ENCODE measurements at regions not wholly inside any gene's neighbourhood (a gene's known extent, or its start where the extent isn't known, plus 50 kb on each side); places are given as distances from the start of the nearest gene placed in this dataset.

- DNase-seq, result no peak
Observed at GRCh38 chr6:167758309-167759023, 68.2 kb upstream of the AFDN start.

DNA sequence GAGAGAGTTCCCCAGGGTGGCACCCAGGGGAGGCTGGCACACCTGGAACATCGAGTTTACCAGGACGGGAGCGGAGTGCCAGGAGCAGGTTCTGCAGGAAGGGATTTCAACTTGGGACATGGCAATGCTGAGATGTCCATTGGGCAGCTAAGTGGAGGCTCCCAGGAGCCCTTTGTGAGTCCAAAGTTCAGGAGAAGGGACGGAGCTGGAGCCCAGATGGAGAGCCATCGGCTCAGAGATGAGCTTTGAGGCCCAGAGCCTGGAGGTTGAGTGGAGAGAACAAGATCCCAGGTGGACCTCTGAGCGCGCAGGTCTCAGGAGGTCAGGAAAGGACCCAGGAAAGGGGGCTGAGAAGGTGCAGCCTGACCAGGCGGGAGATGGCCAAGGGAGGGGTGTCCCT, 67.5 kb upstream of the AFDN start:
- DNase-seq, result no peak

DNA sequence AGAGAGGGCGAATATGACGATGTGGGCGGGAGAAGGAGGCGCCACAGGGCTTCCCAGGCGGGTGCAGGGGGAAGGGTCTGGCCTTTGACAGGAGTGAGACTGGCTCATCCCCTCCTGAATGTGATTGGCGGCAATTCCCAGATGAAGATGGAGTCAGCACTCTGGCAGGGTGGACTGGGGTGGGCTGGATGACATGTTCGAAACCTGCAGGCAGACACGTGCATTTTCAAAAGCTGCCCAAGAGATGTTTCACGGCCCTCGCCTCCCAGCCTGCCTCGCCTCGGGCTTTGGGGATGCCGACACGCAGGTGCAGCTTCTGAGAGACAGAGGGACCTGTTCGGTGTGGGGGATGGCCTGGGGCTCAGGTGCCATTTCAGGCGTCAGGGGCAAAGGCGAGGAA, 66.8 kb upstream of the AFDN start:
- DNase-seq, result no peak

DNA sequence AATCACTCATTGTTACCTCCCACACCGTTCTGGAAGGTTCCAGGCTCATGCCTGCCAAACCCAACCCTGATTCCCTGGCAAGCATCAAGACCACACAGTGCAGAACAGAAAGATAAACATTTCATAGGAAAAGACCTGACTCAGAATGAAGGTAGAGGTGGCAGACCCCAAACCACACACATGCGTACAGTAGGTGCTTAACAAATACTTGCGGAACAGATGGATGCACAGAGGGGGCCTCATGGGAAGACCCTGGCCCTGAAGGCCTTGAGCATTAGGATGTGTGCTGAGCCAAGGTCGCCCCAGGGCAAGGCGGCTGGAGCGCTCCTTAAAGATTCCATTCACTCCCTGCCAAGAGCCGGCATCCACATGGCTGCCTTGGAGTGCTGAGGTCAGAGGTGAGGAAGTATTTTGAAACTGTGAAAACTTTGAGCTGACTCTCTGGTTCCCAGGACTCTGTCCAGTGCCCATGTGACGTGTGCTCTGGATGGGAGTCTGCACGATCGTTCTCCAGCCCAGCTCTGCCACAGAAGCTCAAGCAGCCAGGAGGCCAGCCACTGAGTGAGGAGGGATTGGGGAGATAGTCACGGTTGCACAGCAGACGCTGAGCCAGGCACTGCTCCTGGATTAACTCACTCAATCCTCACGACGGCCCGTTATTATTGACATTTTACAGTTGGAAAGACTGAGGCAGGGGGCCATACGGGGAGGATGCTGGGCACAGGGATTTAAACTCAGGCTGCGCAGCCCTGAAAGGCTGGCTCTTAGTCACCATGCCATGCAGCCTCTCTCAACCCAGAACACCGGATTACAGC, 65.5 kb upstream of the AFDN start:
- no peak for DNase-seq

GRCh38 chr6:167761794-167762258, 64.9 kb upstream of the AFDN start:
- no peak for DNase-seq

DNA sequence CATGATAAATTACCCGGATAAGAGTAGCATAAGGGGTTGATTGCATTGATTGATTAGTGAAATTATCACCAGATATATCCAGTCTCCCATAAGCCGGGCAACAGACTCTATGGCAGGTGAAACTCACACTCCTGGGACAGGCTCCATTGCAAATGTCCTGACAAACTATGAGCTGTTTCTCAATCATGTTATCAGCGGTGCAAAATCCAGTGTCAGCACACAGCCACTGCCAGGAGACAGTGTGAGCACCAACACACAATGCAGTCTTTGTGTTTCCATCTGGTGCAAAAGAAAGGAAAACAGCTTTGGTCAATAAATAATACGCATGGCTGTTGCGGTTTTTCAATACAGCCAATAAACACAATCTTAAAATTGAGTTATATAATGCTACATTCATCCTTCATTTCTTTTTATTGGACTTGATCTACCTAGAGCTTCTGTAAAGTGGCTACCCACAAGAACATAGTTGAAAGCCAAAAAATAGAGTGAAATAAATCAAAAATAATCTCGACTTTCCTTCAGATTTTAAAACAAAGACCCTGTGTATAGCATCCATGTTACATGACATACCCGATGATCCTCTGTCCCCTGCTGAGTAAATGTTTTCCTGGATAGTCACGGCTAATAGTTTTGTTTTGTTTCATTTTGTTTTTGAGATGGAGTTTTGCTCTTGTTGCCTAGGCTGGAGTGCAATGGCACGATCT, 64.3 kb upstream of the AFDN start:
- no peak for DNase-seq

DNA sequence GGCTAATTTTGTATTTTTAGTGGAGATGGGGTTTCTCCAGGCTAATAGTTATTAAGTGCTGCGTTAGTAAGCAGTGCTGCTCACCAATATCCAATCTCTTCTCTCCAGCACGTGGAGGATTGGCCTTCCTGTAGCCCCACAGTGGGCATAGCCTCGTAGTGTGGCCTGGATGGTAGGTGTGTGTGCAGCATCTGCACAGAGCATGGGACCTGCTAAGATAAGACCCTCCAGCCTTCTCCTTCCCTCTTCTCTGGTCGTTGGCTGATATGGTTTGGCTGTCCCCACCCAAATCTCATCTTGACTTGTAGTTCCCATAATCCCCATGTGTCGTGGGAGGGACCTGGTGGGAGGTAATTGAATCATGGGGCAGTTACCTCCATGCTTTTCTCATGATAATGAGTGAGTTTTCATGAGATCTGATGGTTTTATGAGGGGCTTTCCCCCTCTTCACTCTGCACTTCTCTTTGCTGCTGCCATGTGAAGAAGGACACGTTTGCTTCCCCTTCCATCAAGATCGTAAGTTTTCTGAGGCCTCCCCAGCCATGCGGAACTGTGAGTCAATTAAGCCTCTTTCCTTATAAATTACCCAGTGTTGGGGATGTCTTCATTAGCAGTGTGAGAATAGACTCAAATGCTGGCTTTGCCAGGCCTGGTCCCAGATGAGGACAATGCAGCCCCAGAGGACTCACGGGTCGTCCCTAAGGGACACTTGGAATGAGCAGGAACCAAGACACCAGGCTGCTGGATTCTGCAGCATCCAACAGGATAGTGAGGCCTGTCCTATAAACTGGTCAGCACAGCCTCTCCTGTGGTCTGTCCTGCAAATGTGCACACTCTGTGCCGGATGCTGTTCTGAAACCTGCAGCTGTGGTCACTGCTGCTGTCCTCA, 63.4 kb upstream of the AFDN start:
- DNase-seq, result no peak

DNA sequence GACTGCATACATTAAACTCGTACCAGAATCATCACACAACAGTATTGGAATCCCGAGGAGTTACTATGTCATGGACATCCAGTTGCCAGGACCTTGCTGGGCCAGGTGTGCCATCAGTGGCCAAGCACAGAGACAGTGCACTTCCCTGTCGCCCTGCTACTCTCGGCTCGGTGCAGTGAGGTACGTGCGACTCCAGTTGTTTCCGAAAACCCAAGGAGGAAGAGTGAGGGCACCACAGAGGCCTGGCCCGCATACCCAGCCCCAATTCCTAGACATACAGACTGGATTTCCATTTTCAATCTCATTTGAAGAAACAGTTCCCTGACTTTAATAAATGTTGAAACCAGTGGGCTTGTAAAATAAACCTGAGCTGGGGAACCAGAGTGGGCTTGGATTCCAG, 62.5 kb upstream of the AFDN start:
- DNase-seq, result no peak

DNA sequence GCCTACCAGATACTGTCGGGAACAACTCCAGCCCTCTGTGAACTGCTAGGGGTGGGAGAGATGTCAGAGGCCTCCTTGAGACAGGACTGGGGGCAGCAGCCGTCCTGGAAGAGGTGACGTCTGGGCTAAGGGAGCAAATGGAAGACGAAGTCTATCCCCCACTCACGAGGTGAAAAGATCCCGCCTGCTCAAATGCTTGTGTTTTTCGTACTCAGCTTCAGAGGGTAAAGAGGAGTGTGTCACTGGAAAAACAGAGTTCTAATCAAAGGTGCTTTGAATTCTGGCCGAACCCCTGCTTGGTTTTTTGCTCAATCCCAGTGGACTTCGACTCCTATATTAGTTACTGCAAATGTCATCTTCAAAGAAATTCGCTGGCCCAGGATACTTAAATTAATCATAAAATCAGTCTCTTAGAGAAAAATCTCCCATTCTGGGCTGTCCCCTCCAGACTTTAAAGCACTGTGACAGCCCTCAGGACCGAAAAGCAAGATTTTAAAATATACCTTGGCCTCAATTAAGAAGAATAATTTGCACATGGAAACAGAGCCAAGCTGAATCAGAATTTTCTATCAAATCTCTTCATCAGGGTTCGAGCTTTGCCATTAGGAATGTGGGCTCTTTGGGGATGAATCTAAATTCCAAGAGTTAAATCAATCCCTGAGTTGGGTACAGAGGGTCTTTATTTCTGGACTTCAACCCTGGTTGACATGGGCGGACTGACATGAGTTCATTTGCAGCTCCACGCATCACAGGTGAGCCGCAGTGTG, 61.8 kb upstream of the AFDN start:
- no peak for DNase-seq

DNA sequence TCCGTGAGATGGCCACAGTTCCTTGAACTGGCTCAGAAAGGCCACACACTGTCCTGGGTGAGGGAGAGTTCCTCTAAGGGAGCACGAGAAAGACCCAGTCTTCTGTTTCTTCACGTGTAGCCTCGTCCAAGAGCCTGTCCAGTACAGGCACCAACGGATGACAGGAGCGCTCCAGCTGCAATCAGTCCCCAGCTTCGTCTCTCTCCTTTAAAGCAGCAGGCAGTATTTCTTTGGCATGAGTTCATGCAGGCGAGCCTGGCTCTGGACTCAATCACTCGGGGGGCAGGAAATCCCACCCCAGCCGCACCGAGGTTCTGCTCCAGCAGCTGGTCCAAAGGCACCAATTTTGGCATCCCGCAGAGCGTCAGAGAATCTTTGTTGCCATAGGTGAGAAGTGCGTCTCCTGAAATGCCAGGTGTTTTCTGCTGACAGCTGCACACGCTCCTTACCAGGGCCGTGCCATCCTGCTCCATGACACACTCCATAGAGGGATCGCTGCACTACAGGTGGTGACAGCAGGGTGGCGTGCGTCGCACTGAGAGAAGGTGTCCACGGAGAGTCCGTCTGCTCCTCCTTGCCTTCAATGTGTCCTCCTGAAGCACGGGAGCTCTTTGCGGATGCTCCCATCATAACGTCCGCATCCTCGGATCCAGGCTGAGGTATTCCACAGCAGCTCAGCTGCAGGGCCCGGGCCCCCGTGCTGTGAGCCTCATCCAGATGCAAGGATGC, 59.6 kb upstream of the AFDN start:
- no peak for DNase-seq

DNA sequence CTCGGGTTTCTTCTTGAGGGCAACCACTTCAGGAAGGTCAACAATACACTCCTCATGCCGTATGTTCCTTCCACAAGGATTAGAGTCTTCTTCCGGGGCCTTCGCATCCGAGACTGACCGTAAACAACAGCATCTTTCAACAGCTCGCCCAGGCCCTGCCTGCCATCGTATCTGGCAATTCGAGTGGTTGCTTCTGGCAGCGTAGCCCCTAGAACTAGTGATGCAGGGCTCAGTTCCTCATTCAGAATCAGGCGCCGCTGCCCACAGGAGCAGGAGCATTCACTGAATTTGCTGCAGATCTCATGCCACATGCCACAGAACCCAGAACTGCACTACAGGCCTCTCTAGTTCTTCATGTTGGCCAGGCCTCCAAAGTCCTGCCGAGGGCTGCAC, 59.0 kb upstream of the AFDN start:
- DNase-seq, result no peak

- no peak for DNase-seq
Observed at GRCh38 chr6:167768471-167769215, 58.1 kb upstream of the AFDN start.

DNA sequence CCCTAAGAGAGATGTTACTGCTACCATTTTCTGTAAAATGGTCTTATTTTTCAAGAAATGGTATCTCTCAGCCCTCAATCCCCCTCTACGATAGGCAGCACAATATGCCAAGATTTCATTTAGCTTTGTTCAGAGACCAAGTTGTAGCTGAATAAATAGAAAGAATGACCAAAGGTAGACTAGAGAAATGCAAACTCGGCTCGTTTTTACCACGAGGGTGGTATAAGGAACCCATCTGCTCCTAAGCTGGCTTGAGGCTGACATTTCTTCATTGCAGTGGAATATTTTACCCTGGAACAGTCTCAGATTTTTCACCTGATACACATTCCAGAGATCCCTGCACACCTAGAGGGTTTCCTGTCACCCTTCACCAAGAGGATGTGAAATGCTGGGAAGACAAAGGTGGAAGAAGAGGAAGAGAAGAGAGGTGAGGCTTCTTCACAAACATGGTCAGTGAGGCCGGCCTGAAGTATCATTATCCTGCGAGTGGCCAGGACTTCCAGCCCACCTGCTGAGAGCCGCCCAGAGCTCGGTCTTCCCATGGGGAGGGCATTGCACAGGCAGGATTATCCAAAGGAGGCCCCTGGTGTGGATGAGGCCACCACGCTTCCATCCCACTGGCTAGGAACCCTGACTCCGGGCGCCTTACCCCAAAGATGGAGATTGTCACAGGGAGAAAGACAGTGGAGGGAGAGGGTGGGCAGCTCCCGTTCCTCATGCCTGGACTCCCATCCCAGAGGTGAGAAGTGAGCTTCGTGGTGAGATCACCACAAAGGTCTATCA, 57.1 kb upstream of the AFDN start:
- no peak for DNase-seq

- no peak for DNase-seq
Observed at GRCh38 chr6:167770291-167770955, 56.3 kb upstream of the AFDN start.

- DNase-seq, result no peak
Observed at GRCh38 chr6:167774881-167775280, 51.8 kb upstream of the AFDN start.

- no peak for DNase-seq
Observed at GRCh38 chr6:167776906-167777627, 49.6 kb upstream of the AFDN start.
